ENCODE measurements at regions not wholly inside any gene's neighbourhood (a gene's known extent, or its start where the extent isn't known, plus 50 kb on each side); places are given as distances from the start of the nearest gene placed in this dataset.

- TF ChIP-seq CTCF (IDR thresholded peaks at IDR 0.05; ENCODE audit: low read length) (no peak), EZH2phosphoT487 (IDR thresholded peaks at IDR 0.05; ENCODE audit: low read length) (no peak), EZH2 (optimal IDR thresholded peaks at IDR 0.05; ENCODE audit: low read depth, low read length) (no peak)
- Histone ChIP-seq H3F3A (ENCODE audit: insufficient read depth, low read length) (no peaks in the 10 kb centered on the region), H3K27me3 (replicated peaks; ENCODE audit: insufficient read depth, low read length) (no peaks in the 10 kb centered on the region), H3K4me1 (ENCODE audit: low read length) (no peaks in the 10 kb centered on the region), H3K9me3 (replicated peaks; ENCODE audit: insufficient read depth, low read length) (no peaks in the 10 kb centered on the region), H2AFZ (ENCODE audit: low read length) (no peak overlapping the region), H4K20me1 (ENCODE audit: insufficient read depth, low read length) (no peaks in the 10 kb centered on the region), H3K9me2 (replicated peaks; ENCODE audit: insufficient read depth, low read length) (no peaks in the 10 kb centered on the region), H3K9ac (ENCODE audit: low read length) (no peak overlapping the region), H3K79me2 (ENCODE audit: low read length) (no peaks in the 10 kb centered on the region), H3K4me3 (ENCODE audit: low read length) (no peak overlapping the region), H3K27ac (ENCODE audit: low read length) (no peak overlapping the region), H3K4me2 (ENCODE audit: low read depth, low read length) (no peak overlapping the region), H3K36me3 (replicated peaks; ENCODE audit: insufficient read depth, low read length) (no peaks in the 10 kb centered on the region)
- no peak for DNase-seq
These were observed 1278.0 kb upstream of the GBE1 start for GRCh38 chr3:83039422-83039821.

GRCh38 chr3:83035704-83036010 is 1274.2 kb upstream of the GBE1 start:
- Histone ChIP-seq H3K9me2 (replicated peaks; ENCODE audit: insufficient read depth, low read length) (no peaks in the 10 kb centered on the region), H4K20me1 (ENCODE audit: insufficient read depth, low read length) (no peaks in the 10 kb centered on the region), H3F3A (ENCODE audit: insufficient read depth, low read length) (no peaks in the 10 kb centered on the region), H3K79me2 (ENCODE audit: low read length) (no peaks in the 10 kb centered on the region), H3K27ac (ENCODE audit: low read length) (no peak overlapping the region), H3K4me2 (ENCODE audit: low read depth, low read length) (no peak overlapping the region), H3K9ac (ENCODE audit: low read length) (no peak overlapping the region), H3K4me1 (ENCODE audit: low read length) (no peaks in the 10 kb centered on the region; the same call in 1 of the 2 replicates), H3K4me3 (ENCODE audit: low read length) (no peak overlapping the region), H3K36me3 (replicated peaks; ENCODE audit: insufficient read depth, low read length) (no peaks in the 10 kb centered on the region), H3K27me3 (replicated peaks; ENCODE audit: insufficient read depth, low read length) (no peaks in the 10 kb centered on the region), H3K9me3 (replicated peaks; ENCODE audit: insufficient read depth, low read length) (no peaks in the 10 kb centered on the region), H2AFZ (ENCODE audit: low read length) (no peak overlapping the region)
- no peak for TF ChIP-seq EZH2 (optimal IDR thresholded peaks at IDR 0.05; ENCODE audit: low read depth, low read length)
- no peak for TF ChIP-seq EZH2phosphoT487 (IDR thresholded peaks at IDR 0.05; ENCODE audit: low read length)
- TF ChIP-seq CTCF (IDR thresholded peaks at IDR 0.05; ENCODE audit: low read length) = no peak
- no peak for DNase-seq

GRCh38 chr3:83034806-83035703 is 1273.6 kb upstream of the GBE1 start:
- Histone ChIP-seq H3F3A (ENCODE audit: insufficient read depth, low read length) (no peaks in the 10 kb centered on the region), H3K9me2 (replicated peaks; ENCODE audit: insufficient read depth, low read length) (no peaks in the 10 kb centered on the region), H3K4me1 (ENCODE audit: low read length) (no peaks in the 10 kb centered on the region; the same call in 1 of the 2 replicates), H3K9ac (ENCODE audit: low read length) (no peak overlapping the region), H3K27me3 (replicated peaks; ENCODE audit: insufficient read depth, low read length) (no peaks in the 10 kb centered on the region), H3K79me2 (ENCODE audit: low read length) (no peaks in the 10 kb centered on the region), H3K36me3 (replicated peaks; ENCODE audit: insufficient read depth, low read length) (no peaks in the 10 kb centered on the region), H3K27ac (ENCODE audit: low read length) (no peak overlapping the region), H3K9me3 (replicated peaks; ENCODE audit: insufficient read depth, low read length) (no peaks in the 10 kb centered on the region), H3K4me3 (ENCODE audit: low read length) (no peak overlapping the region), H2AFZ (ENCODE audit: low read length) (no peak overlapping the region), H4K20me1 (ENCODE audit: insufficient read depth, low read length) (no peaks in the 10 kb centered on the region), H3K4me2 (ENCODE audit: low read depth, low read length) (no peak overlapping the region)
- no peak for TF ChIP-seq CTCF (IDR thresholded peaks at IDR 0.05; ENCODE audit: low read length)
- TF ChIP-seq EZH2phosphoT487 (IDR thresholded peaks at IDR 0.05; ENCODE audit: low read length) = no peak
- TF ChIP-seq EZH2 (optimal IDR thresholded peaks at IDR 0.05; ENCODE audit: low read depth, low read length) = no peak
- no peak for DNase-seq

All from MM.1S (cell line).